ENCODE measurements at regions not wholly inside any gene's neighbourhood (a gene's known extent, or its start where the extent isn't known, plus 50 kb on each side); places are given as distances from the start of the nearest gene placed in this dataset.

GRCh38 chr20:24392612-24393011 is 76.8 kb upstream of the SYNDIG1 start:
- no peak for DNase-seq (ENCODE audit: low read depth in 2 of 2)
- Histone ChIP-seq H2AFZ (ENCODE audit: low read length) (no peak overlapping the region), H3K79me2 (ENCODE audit: control insufficient read depth, insufficient read depth, low read length) (no peaks in the 10 kb centered on the region), H3K27ac (ENCODE audit: insufficient read depth, low read length) (no peak overlapping the region), H3K9me3 (ENCODE audit: control insufficient read depth, insufficient read depth, low read depth, low read length) (no peaks in the 10 kb centered on the region), H3K4me3 (replicated peaks in 1 of 4; ENCODE audit: control extremely low read depth in 1 of 4, insufficient read depth in 1 of 4, low read depth in 3 of 4, low read length in 4 of 4) (no peak overlapping the region), H3K36me3 (ENCODE audit: control insufficient read depth, insufficient read depth, low read length) (no peaks in the 10 kb centered on the region), H3K27me3 (ENCODE audit: control insufficient read depth, insufficient read depth, low read length) (no peaks in the 10 kb centered on the region), H3K9ac (ENCODE audit: insufficient read depth, low read length) (no peak overlapping the region), H3K4me1 (ENCODE audit: control insufficient read depth, extremely low read depth, insufficient read depth, low read length) (no peaks in the 10 kb centered on the region), H3K4me2 (ENCODE audit: extremely low read depth, insufficient read depth, low read length) (no peak overlapping the region), H4K20me1 (ENCODE audit: control insufficient read depth, extremely low read depth, insufficient read depth, low read length) (no peaks in the 10 kb centered on the region)
- no peak for TF ChIP-seq EZH2 (IDR thresholded peaks at IDR 0.05; ENCODE audit: low read length, missing control alignments)

GRCh38 chr20:24389686-24390085 is 79.7 kb upstream of the SYNDIG1 start:
- no peak overlapping the region for H3K4me2 ChIP-seq (ENCODE audit: extremely low read depth, insufficient read depth, low read length)
- no peaks in the 10 kb centered on the region for H3K27me3 ChIP-seq (ENCODE audit: control insufficient read depth, insufficient read depth, low read length)
- H3K9ac ChIP-seq (ENCODE audit: insufficient read depth, low read length): no peak overlapping the region
- DNase-seq (ENCODE audit: low read depth in 2 of 2): no peak
- H3K27ac ChIP-seq (ENCODE audit: insufficient read depth, low read length): no peak overlapping the region
- H2AFZ ChIP-seq (ENCODE audit: low read length): no peak overlapping the region
- H3K4me1 ChIP-seq (ENCODE audit: control insufficient read depth, extremely low read depth, insufficient read depth, low read length): no peaks in the 10 kb centered on the region
- H3K79me2 ChIP-seq (ENCODE audit: control insufficient read depth, insufficient read depth, low read length): no peaks in the 10 kb centered on the region
- no peak for TF ChIP-seq EZH2 (IDR thresholded peaks at IDR 0.05; ENCODE audit: low read length, missing control alignments)
- no peak for TF ChIP-seq CTCF (conservative IDR thresholded peaks at IDR 0.05 in 1 of 2, IDR thresholded peaks at IDR 0.05 in 1 of 2; ENCODE audit: low read depth in 1 of 2, low read length in 2 of 2)
- H3K36me3 ChIP-seq (ENCODE audit: control insufficient read depth, insufficient read depth, low read length): no peaks in the 10 kb centered on the region
- H3K4me3 ChIP-seq (replicated peaks in 1 of 4; ENCODE audit: control extremely low read depth in 1 of 4, insufficient read depth in 1 of 4, low read depth in 3 of 4, low read length in 4 of 4): no peak overlapping the region
- no peaks in the 10 kb centered on the region for H3K9me3 ChIP-seq (ENCODE audit: control insufficient read depth, insufficient read depth, low read depth, low read length)
- no peaks in the 10 kb centered on the region for H4K20me1 ChIP-seq (ENCODE audit: control insufficient read depth, extremely low read depth, insufficient read depth, low read length)

GRCh38 chr20:24388828-24389380 is 80.5 kb upstream of the SYNDIG1 start:
- Histone ChIP-seq H3K4me3 (replicated peaks in 1 of 4; ENCODE audit: control extremely low read depth in 1 of 4, insufficient read depth in 1 of 4, low read depth in 3 of 4, low read length in 4 of 4) (no peak overlapping the region), H3K27me3 (ENCODE audit: control insufficient read depth, insufficient read depth, low read length) (no peaks in the 10 kb centered on the region), H3K9ac (ENCODE audit: insufficient read depth, low read length) (no peak overlapping the region), H2AFZ (ENCODE audit: low read length) (no peak overlapping the region), H3K27ac (ENCODE audit: insufficient read depth, low read length) (no peak overlapping the region), H3K36me3 (ENCODE audit: control insufficient read depth, insufficient read depth, low read length) (no peaks in the 10 kb centered on the region), H3K9me3 (ENCODE audit: control insufficient read depth, insufficient read depth, low read depth, low read length) (no peaks in the 10 kb centered on the region), H3K79me2 (ENCODE audit: control insufficient read depth, insufficient read depth, low read length) (no peaks in the 10 kb centered on the region), H3K4me2 (ENCODE audit: extremely low read depth, insufficient read depth, low read length) (no peak overlapping the region), H4K20me1 (ENCODE audit: control insufficient read depth, extremely low read depth, insufficient read depth, low read length) (no peaks in the 10 kb centered on the region), H3K4me1 (ENCODE audit: control insufficient read depth, extremely low read depth, insufficient read depth, low read length) (no peaks in the 10 kb centered on the region)
- TF ChIP-seq EZH2 (IDR thresholded peaks at IDR 0.05; ENCODE audit: low read length, missing control alignments) (no peak), CTCF (conservative IDR thresholded peaks at IDR 0.05 in 1 of 2, IDR thresholded peaks at IDR 0.05 in 1 of 2; ENCODE audit: low read depth in 1 of 2, low read length in 2 of 2) (no peak)
- no peak for DNase-seq (ENCODE audit: low read depth in 2 of 2)
